Activated CD4-positive, CD25-positive, alpha-beta regulatory T cell treated with anti-CD3 and anti-CD28 coated beads, Interleukin-2, amount 50 U/mL, for 24 hours (primary cell): ENCODE measurements at regions not wholly inside any gene's neighbourhood (a gene's known extent, or its start where the extent isn't known, plus 50 kb on each side); places are given as distances from the start of the nearest gene placed in this dataset.

Experiments used
- ATAC-seq, 2 donors: fragments of 150-1000 bp; cut with Tn5 transposase; one replicate each; pipeline ENCODE4 v1.10.0; 2021; ENCODE audit warnings: mild to moderate bottlenecking in 1 of 2, moderate library complexity in 1 of 2

GRCh38 chr15:47432826-47433225 lies 284.5 kb upstream of the SEMA6D start:
- ATAC-seq, result no peak

DNA sequence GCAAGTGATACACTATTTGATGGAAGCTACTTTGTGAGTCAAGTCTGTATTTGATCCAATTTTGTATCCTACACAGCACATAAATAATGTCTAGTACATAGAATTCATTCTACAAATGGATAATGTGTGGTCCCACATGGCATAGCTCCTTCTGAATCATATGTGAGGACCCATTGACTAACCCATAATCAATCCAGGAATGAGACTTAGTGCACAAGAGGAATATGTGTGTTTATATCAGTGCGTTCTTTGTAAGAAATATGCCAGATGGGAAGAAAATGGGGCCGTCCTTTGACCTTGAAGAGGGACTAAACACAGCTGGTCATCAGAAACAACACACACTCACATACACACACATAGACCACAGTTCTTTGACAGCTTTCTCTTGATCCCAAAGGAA lies 282.7 kb upstream of the SEMA6D start:
- no peak for ATAC-seq

DNA sequence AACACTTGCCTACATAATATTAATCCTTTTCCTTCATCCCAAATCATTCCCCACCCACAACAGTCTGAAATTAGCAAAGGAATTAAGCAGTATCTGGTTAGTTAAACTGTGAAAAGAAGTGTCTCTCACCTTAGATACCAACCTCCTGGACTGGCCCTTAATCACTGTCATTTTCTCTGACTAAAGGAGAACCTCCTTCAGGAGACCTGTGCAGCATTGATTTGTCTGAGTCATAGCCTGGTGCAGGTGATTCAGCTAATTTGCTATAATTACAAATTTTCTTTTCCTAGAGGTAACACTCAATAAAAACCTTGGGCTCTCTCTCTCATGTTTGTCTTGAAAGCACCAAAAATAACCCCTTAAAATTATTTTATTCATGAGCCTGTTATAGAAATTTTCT lies 279.8 kb upstream of the SEMA6D start:
- ATAC-seq, result no peak

DNA sequence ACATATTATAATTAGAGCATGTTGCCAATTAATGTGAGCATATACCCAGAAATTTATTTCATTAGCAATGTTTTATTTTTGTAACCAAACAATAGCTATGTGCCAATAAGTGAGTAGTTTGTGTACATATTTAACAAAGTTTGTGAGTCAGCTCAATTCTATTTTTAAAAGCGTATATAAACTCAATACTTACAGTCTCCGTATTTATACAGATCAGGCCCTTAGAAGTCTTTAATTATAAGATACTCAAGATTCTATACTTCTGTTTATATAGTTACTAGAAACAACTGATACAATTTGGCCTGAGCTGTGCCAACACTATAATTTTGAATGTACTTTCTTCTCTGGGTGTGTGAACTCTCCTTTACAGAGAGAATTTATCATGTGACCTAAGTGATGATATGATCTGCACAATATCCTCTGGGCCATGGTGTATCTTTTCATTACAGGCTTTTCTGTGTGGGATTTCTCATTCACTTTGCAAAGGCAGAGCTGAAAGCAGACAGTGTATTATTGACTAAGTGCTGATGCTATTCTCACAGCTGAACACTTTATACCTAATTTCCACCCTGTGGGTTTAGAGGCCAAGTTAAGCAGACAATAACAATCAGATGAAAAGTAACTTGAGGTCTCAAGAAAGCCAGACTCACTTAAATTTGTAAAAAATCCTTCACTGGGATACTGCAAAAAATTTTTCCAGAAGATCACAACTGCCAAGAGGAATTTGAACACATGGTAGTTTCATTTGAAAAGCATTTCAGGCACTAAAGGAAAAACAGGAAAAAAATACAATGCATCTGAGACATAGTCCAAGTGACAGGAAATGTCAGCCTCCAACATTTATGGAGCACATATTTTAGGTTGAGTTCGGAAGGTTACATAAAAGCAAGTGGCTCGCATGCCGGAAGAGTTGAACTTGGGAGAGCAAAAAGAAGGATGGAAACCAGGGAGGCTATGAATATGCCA lies 277.9 kb upstream of the SEMA6D start:
- no peak for ATAC-seq

DNA sequence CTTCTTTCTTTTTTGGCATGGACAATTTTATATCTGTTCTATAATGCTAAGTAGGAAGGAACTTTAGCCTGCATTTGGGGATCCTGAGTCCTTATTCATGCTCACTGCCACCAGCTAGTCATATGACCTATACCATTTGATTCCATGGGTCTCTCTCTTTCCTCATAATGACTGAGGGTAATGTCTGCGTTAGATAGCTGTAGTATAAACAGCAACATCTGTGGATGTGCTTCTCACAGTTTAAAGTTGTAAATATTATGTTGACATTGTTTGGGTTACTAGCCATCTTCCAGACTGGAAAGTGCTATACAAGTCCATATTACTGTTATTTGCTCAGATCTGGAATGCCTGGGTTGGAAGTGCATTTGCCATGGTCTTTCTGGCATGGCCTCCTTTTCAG lies 274.9 kb upstream of the SEMA6D start:
- ATAC-seq, result no peak

DNA sequence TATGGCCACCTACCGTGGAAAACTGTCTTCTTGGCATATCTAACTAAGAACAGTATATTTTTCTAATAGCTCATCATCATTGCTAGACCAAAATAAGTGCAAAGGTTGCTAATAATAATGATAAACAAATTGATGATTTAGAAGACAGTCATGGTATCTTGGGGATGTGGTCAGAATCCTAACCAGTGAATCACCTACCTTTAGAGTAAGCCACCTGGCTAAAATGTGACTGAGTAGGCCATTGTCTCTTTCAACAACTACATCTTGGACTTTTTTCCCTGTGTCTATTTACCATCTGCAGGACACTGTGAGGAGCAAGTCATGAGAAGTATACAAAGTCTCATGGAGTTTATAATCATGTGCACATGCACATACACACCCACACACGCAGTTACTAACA lies 273.5 kb upstream of the SEMA6D start:
- ATAC-seq, result no peak

DNA sequence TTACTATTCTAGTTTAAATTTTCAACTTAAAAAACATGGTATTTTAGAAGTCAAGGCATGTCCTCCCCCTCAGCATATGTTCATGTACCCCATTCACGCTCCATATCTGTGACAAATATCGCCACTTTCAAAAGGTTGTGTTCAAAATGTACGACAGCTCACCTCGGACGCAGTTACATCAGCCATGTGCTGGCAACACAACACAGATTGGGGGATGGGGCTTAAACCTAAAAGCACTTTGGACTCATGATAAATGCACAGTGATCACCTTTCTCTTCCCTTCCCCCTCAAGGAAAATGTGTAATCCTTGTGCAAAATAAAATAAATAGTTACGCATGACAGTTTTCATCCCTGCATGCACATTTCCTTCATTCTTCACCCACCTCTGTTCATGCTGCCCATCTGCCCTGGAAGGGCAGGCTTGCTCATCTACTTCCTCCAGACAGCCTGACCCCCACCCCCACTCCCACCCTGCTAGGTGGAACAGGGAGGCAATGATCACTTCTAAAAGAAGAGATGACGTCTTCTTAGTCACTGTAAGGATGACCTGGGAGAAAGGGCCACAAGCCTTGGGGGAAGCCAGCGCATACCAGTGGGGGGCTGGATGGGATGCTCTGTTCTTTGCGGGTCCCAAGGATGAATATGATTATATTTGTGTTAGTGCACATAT lies 271.4 kb upstream of the SEMA6D start:
- no peak for ATAC-seq

GRCh38 chr15:47460795-47461573 lies 256.3 kb upstream of the SEMA6D start:
- no peak for ATAC-seq

GRCh38 chr15:47461652-47462141 lies 255.6 kb upstream of the SEMA6D start:
- ATAC-seq, result no peak

- ATAC-seq, result no peak
Observed at GRCh38 chr15:47466357-47466756, 250.9 kb upstream of the SEMA6D start.

DNA sequence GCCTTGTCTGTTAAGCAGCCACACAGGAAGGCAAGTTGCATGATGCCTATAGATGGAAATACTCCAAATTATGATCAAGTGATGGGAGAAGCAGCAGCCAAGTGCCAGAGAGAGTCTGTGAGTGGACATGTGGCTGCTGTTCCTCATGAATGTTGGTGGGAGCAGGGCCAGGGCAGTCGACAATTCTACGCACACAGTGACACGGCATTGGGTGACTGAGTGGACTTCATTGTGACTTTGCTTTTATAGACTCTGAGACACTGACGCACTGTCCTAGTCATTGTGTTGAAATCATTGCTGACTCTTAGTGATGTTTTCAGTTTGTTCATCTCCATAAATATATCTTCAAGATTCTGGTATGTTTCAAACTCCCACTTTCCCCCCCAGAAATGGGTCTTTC lies 246.3 kb upstream of the SEMA6D start:
- ATAC-seq, result no peak

DNA sequence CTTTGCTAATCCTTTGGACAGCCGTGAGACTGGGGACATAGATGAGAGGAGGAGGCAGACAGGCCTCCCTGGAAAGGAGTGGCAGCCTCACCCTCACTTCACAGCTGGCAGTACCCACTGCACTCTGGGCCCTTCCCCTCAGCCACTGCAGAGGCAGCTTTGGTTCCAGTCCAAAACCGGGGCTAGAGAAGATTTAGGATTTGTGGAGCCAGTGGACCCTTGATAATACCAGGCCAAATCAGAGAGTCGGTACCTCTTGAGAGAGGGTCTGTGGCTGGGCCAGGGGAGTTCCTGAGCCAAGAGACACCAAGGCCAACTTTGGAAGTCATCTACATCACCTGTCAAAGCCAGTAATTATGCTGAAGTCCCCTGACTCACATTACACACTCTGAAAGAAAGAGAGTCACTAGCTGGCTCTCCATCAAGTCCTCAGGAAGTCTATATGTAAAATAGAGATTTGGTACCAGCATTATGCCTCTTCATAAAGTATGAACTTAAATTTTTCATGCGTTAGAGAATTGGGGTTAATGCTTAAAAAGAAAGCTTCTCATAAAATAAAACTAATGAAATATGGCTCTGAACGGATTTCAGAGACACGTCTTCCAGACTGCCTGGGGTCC lies 244.1 kb upstream of the SEMA6D start:
- ATAC-seq, result no peak

- ATAC-seq, result no peak
Observed at GRCh38 chr15:47473832-47474231, 243.5 kb upstream of the SEMA6D start.

DNA sequence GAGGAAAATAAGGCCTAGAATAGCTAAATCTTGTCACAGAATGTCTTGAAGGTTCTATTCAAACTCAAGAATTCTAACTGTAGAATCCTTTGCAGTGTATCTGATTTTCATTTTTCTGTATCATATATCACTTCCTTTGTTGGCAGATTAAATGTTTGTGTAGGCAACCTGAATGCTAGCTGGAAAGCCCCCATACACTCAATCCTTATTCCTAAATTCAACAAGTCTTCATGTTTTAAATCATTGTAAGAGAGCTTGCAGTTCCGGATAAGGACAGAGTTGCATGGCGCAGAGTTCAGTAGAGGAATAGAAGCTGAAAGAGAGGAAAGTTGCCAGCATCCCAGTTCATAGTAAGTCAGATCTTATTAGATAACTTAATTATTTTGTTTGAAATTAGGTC lies 242.0 kb upstream of the SEMA6D start:
- no peak for ATAC-seq

- ATAC-seq, result no peak
Observed at GRCh38 chr15:47477341-47477740, 240.0 kb upstream of the SEMA6D start.

DNA sequence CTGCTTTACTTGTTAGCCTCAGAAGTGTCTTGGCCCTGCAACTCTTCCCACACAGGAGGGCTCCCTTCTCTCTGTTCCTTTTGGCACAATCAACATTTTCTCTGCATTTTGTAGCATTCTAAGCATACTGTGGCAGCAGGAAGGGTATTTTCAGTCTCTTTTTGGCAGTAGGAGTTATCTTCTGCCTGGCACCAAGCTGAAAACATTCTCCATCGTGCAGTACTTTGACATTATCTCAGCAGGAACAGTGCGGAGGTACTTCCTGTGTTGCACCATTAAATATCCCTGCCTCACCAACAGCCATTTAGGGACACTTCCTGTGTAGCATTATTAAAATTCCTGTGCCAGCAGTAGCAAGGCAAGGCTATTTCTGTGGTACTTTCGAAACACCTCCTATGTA lies 233.2 kb upstream of the SEMA6D start:
- ATAC-seq, result no peak

DNA sequence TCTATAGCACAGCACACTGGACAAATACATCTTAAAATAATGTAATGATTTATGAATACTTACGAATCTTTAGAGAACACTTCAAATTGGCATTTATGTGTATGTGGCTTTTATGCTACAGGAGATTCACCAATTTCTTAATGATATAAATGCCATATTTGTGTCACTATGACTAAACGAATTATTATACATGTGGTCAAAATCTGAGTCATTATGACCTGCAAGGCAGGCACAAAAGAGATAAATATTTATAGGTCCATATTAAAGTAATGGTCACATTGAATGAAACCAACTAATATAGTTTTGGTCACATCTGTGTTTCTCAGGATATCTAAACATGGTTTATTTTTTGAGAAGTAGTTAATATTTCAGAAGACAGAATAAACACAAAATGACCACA lies 232.3 kb upstream of the SEMA6D start:
- ATAC-seq, result no peak

DNA sequence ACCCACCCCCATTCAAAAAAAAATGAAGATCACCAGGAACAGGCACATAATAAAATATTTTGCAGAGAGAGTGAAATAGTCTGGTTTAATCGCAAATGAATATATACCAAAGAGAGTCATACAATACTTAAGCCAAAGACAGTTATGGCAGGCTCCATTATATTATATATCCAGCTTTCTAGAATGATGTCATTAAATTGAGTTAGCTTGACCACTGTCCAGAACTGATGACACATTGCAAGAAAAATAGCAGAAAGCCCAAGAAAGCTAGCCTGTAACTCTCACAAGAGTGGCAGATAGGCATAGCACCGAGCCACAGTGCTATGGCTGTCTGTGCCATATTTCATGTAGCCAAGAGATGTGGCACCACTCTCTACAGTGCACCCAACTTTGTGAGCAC lies 231.9 kb upstream of the SEMA6D start:
- ATAC-seq, result no peak

- no peak for ATAC-seq
Observed at GRCh38 chr15:47486040-47486439, 231.3 kb upstream of the SEMA6D start.

DNA sequence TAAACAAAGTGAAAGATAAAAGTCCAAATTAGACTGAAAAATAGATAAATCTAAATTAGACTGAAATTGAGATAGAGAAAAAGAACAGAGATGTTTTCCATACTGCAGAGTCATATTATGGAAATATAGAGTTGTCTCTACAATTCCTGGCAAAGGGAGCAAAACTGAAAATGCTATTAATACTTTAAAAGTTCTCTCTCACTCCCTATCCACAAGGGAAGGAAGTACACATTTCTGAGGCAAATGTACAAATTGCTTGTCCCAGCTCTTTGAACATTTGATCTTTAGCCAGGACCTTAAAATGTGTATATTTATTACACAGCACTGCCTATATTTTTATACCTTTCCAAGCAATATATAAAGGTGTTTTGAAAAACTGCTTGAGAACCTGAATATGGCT lies 225.1 kb upstream of the SEMA6D start:
- ATAC-seq, result no peak

DNA sequence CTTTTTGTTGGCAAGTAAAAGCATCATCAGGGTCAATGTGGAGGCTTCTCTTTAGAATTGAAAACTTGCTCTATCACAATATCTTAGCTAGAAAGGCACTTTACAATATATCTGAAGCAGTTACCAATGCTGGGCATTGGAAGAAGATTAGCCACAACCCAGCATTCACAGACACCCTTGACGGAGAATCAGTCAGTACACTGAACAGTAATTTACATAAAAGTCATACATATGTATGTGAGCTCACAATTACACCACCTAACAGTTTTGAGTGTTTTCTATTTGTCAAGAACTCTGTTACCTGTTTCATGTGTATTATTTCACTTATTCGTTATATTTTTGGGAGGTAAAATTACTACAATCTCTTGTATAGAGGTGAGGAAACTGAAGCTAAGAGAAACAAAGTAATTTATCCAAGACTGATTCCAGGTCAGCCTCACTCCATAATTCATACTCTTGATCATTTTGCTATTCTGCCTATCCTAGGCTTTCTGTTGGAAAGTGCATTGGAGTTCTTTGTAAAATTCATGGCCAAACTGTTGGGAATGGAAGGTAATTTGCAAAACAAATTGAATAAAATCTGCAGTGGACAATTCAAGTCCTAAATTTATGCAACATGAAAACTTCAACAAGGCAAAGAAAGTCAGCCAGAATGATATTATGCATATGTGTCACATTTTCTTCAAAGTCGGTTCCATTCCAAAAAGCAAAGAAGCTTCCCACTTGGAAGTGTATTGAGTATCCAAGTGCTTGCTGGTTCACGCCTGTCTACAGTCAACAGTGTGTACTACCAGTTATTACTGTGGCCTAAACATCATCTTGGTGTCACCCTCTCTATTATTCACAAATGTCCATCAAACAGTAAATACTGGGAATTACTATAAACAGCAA lies 223.7 kb upstream of the SEMA6D start:
- ATAC-seq, result no peak
